ENCODE measurements at regions not wholly inside any gene's neighbourhood (a gene's known extent, or its start where the extent isn't known, plus 50 kb on each side); places are given as distances from the start of the nearest gene placed in this dataset.

DNA sequence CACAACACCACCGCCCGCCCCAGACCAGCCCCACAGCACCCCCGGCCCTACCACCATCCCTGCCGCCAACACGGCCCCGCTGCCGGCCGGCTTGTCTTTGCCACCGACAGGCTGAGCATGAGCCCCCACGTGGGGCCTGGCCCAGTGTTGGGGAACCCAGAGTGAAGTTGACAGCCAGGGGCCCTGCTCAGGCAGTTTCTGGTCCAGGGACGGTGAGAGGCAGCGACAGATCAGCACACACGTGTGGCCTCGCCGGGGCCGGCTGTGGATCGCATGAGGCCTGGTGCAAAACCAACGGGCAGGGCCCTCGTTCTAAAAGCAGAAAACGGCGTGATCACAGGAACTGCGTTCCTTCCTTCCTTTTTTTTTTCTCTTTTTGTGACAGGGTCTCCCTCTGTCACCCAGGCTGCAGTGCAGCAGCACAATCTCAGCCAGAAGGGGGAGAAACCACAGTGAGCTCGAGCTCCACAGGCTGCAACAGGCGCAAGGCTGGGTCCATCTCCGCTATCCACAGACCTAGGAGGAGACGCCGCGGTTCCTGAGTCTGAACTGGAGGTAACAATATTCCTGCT is 50.5 kb upstream of the FBRSL1 start:
- TF ChIP-seq, protein P1, sequence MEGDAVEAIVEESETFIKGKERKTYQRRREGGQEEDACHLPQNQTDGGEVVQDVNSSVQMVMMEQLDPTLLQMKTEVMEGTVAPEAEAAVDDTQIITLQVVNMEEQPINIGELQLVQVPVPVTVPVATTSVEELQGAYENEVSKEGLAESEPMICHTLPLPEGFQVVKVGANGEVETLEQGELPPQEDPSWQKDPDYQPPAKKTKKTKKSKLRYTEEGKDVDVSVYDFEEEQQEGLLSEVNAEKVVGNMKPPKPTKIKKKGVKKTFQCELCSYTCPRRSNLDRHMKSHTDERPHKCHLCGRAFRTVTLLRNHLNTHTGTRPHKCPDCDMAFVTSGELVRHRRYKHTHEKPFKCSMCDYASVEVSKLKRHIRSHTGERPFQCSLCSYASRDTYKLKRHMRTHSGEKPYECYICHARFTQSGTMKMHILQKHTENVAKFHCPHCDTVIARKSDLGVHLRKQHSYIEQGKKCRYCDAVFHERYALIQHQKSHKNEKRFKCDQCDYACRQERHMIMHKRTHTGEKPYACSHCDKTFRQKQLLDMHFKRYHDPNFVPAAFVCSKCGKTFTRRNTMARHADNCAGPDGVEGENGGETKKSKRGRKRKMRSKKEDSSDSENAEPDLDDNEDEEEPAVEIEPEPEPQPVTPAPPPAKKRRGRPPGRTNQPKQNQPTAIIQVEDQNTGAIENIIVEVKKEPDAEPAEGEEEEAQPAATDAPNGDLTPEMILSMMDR (IDR thresholded peaks at IDR 0.05; ENCODE audit: low read depth, low read length, poor library complexity, severe bottlenecking), result peak; percentile 53
- TF ChIP-seq EZH2phosphoT487 (IDR thresholded peaks at IDR 0.05; ENCODE audit: borderline replicate concordance, low read length), result no peak

Data from DOHH2 (cell line).